ENCODE measurements at regions not wholly inside any gene's neighbourhood (a gene's known extent, or its start where the extent isn't known, plus 50 kb on each side); places are given as distances from the start of the nearest gene placed in this dataset.
A peak's percentile ranks its signal among the peaks of the same experiment; 100 is the strongest.

DNA sequence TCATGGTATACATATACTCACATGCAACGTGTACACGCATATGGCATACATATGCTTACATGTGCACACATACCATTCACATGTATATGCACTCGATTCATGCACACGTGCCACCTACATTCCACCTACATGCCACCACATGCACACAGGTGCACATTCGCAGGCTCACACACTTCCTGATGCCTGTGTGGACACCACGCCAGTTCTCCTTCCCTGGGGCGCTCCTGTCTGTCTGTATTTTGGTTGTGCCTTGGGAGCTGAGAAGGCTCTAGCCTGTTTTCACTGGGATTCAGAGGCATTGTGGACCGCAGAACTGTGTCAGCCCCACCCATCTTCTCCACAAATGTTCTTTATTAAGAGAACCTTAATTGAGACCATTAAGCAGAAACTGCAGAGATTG, 96.6 kb upstream of the CTDP1 start:
- H3K27ac ChIP-seq, result no peak overlapping the region

GRCh38 chr18:79583426-79583825, 96.2 kb upstream of the CTDP1 start:
- H3K4me1 ChIP-seq, result peaks cover 0 to 15% (median 0%) of the 10 kb centered on the region in 12 donors
- 83 to 93% (median 87%) methylated on average over 9 to 13 of the region's 13 CpGs for WGBS, 4 donors
- H3K27ac ChIP-seq, result no peak overlapping the region
- H3K9me3 ChIP-seq, result no peaks in the 10 kb centered on the region
- ATAC-seq (no peak), DNase-seq (peak in 4 of 5 donors; percentile 3 to 31 (median 12))
- no peak overlapping the region for H3K4me3 ChIP-seq
- H3K36me3 ChIP-seq, result no peaks in the 10 kb centered on the region
- TF ChIP-seq POLR2A (IDR thresholded peaks at IDR 0.05) (no peak), CTCF (IDR thresholded peaks at IDR 0.05) (no peak)
- intact Hi-C loops (cut with DNase I), result no loop called here
- H3K27me3 ChIP-seq, result no peaks in the 10 kb centered on the region

More for the DNA sequence above, 96.6 kb upstream of the CTDP1 start:
- no peak for ATAC-seq
- WGBS, 4 donors, result 91 to 96% (median 95%) methylated on average over 8 of the region's 8 CpGs
- Histone ChIP-seq H3K4me1 (peaks cover 0 to 15% (median 3%) of the 10 kb centered on the region in 12 donors), H3K4me3 (no peak overlapping the region), H3K27me3 (no peaks in the 10 kb centered on the region), H3K9me3 (no peaks in the 10 kb centered on the region), H3K36me3 (no peaks in the 10 kb centered on the region)
- DNase-seq, result peak in 1 of 5 donors; percentile 6
- intact Hi-C loops (cut with DNase I), result no loop called here
- TF ChIP-seq CTCF (IDR thresholded peaks at IDR 0.05) (no peak), POLR2A (IDR thresholded peaks at IDR 0.05) (no peak)

GRCh38 chr18:79583984-79584401, 95.6 kb upstream of the CTDP1 start:
- DNase-seq (peak in 4 of 5 donors; percentile 3 to 31 (median 16)), ATAC-seq (no peak)
- Histone ChIP-seq H3K4me1 (peaks cover 0 to 15% (median 0%) of the 10 kb centered on the region in 12 donors), H3K36me3 (no peaks in the 10 kb centered on the region), H3K27me3 (no peaks in the 10 kb centered on the region), H3K4me3 (no peak overlapping the region), H3K9me3 (no peaks in the 10 kb centered on the region), H3K27ac (no peak overlapping the region)
- intact Hi-C loops (cut with DNase I), result no loop called here
- WGBS, 4 donors, result 66 to 78% (median 72%) methylated on average over 4 to 15 of the region's 15 CpGs
- no peak for TF ChIP-seq POLR2A (IDR thresholded peaks at IDR 0.05)
- TF ChIP-seq CTCF (IDR thresholded peaks at IDR 0.05), result no peak

- intact Hi-C loops (cut with DNase I), result no loop called here
- ATAC-seq (no peak), DNase-seq (peak; percentile 12 to 46 (median 17))
- WGBS, 4 donors, result 85 to 93% (median 90%) methylated on average over 12 to 20 of the region's 20 CpGs
- no peak overlapping the region for H3K4me3 ChIP-seq
- H3K9me3 ChIP-seq, result no peaks in the 10 kb centered on the region
- H3K27me3 ChIP-seq, result no peaks in the 10 kb centered on the region
- TF ChIP-seq CTCF (IDR thresholded peaks at IDR 0.05) (no peak), POLR2A (IDR thresholded peaks at IDR 0.05) (no peak)
- no peak overlapping the region for H3K27ac ChIP-seq
- H3K4me1 ChIP-seq, result peaks cover 0 to 23% (median 5%) of the 10 kb centered on the region in 12 donors
- no peaks in the 10 kb centered on the region for H3K36me3 ChIP-seq
Measured at GRCh38 chr18:79584491-79585394, 94.9 kb upstream of the CTDP1 start.
